HG02642 (cell line): ENCODE measurements at regions not wholly inside any gene's neighbourhood (a gene's known extent, or its start where the extent isn't known, plus 50 kb on each side); places are given as distances from the start of the nearest gene placed in this dataset.
A peak's percentile ranks its signal among the peaks of the same experiment; 100 is the strongest.

Experiments
- ATAC-seq: cut with Tn5 transposase; IDR thresholded peaks from one replicate; pipeline ENCODE4 v1.9.1; 2021; ENCODE audit warnings: mild to moderate bottlenecking; ENCODE audit not compliant: unreplicated experiment, poor library complexity

DNA sequence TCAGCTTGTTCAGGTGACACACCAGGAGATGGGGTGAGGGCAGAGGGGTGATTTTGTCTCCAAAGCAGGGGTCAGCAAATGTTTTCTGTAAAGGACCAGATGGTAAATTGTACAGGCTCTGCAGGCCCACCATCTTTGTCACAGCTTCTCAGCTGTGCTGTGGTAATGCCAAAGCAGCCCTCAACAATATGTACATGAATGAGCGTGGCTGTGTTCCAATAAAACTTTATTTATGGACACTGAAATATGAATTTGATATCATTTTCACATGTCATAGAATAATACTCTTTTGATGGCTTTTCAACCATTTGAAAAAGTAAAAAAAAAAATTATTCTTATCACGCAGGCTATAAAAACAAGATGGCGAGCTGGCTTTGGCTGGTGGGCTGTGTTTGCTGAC, 206.4 kb upstream of the RPL38 start:
- ATAC-seq: no peak

DNA sequence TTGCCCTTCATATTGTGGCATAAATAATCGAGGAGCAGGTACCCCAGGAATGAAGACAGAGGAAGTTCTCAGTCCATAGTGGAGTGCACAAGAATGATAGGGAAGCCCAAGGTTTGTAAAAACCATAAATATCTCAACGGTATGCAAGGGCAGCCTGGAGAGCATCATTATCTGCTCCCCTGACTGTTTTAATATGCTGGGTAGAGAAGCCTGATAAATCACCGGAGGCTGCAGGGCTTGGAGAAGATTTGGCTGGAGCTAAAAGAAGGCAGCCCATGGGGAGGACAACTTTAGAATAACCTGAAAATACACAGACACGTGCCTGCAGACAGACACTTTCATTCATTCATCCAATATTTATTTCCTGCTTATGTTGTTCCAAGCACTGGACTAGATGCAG, 205.2 kb upstream of the RPL38 start:
- no peak for ATAC-seq

DNA sequence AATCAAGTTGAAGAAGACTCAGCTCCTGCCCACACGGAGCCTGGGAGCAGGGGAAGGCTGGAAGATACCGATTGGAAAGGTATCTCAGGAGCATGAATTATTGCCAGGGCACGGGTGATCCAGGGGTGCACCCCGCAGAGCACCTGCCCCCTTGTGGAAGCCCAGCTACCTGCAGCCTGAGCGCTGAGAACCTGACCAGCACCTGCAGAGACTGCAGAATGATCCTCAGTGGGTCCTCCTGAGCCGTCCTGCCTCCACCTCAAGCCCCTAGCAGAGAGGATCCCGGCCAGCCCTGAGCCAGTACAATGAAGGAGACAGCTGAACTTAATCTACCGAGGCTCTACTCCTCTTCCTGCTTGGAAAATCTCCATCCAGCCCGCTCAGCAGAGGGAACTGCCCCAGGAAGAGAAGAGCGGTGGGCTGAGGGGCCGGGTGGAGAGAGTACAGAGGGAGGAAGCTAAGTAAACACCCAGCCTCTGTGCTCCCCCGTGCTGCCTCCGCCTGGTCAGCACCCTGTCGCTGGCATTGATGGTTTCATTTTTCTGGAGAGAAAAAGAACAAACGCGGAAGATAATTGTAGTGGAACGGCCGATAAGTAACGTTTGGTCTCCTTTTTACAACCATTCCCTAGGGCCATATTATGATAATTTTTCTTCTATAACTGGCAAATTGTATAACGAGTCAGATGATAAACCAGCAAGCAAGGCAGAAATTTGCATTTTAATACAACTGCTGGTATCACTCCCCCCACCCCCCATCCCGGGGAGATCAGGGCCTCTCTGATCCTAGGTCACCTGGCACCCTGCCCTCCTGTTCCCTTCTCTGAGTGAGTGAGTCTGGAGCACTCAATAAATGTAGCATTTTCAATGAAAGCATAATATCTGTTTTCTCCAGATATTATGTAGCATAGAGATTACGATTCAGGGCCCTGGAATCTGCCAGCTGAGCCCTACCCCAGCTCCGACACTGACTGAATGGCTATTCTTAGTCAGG, 204.5 kb upstream of the RPL38 start:
- peak; percentile 69 for ATAC-seq

- no peak for ATAC-seq
These were observed 202.3 kb upstream of the RPL38 start for GRCh38 chr17:74001145-74001544.

GRCh38 chr17:74002241-74002640, 201.2 kb upstream of the RPL38 start:
- no peak for ATAC-seq

GRCh38 chr17:74004056-74004455, 199.4 kb upstream of the RPL38 start:
- no peak for ATAC-seq

- ATAC-seq: no peak
These were observed 197.7 kb upstream of the RPL38 start for GRCh38 chr17:74005790-74006189.

- ATAC-seq: no peak
These were observed 197.1 kb upstream of the RPL38 start for GRCh38 chr17:74006371-74006770.

GRCh38 chr17:74008196-74008595, 195.3 kb upstream of the RPL38 start:
- ATAC-seq: no peak

- ATAC-seq: no peak
These were observed 194.3 kb upstream of the RPL38 start for GRCh38 chr17:74009056-74009625.

- ATAC-seq: no peak
These were observed 192.6 kb upstream of the RPL38 start for GRCh38 chr17:74010903-74011302.

- no peak for ATAC-seq
These were observed 191.5 kb upstream of the RPL38 start for GRCh38 chr17:74011966-74012365.

DNA sequence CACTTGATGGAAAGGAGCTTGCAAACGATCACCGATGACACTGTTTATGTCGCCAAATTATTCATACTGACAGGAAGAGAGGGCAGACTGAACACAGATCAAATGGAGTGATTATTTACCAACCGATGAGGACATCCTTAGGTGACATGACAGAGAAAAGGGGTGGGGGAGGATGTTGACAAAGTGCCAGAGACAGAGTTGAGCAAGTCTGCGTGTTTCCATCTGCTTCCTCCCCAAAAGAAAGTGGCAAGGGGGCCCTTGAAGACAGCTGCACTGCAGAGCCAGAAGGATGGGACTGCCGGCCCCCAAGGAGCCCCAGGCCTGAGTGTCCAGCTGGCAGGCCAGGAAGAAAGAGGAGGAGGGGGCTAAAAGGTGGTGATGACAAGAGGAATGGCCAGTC, 191.0 kb upstream of the RPL38 start:
- no peak for ATAC-seq

GRCh38 chr17:74015316-74015715, 188.2 kb upstream of the RPL38 start:
- ATAC-seq: no peak

DNA sequence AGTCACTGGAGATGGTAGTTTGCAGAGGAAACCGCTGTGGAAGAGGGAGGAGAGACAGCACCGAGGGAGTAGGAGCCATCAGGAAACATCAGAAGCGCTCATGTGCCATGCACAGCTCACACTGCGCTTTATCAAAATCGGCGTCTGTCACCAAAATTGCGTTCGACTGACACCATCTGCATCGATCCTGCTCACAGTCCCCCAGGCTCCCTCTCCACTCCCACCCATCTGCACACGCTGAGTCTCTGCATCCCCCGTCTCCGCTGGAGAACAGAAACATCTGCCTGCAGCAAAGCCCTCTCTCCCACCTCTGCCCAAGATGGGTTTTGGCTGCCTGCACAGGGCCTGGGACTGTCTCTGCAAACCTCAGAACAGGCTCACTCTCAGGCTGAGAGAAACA, 187.5 kb upstream of the RPL38 start:
- no peak for ATAC-seq

DNA sequence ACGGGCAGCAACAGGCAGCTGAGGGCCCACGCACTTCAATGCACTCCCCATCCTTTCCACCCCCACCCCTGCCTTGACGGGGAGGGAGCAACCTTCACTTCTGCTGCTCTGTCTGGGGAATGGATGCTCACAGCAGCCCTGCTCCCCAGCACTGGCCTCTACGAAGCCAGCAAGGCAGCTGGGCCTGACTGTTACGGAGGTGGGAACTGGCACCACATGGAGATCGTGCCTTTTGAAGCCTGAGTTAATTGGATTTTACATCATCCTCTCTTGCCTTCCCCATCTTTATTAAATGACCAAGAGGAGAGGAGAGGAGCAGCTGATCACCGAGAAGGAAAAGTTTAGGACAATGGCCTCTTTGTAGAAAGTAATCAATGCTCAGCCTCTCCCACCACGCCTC, 187.0 kb upstream of the RPL38 start:
- ATAC-seq: no peak

GRCh38 chr17:74017466-74017865, 186.0 kb upstream of the RPL38 start:
- ATAC-seq: no peak

- ATAC-seq: no peak
These were observed 185.4 kb upstream of the RPL38 start for GRCh38 chr17:74018115-74018514.

GRCh38 chr17:74019271-74019670, 184.2 kb upstream of the RPL38 start:
- ATAC-seq: no peak

- ATAC-seq: no peak
These were observed 183.6 kb upstream of the RPL38 start for GRCh38 chr17:74019860-74020259.

DNA sequence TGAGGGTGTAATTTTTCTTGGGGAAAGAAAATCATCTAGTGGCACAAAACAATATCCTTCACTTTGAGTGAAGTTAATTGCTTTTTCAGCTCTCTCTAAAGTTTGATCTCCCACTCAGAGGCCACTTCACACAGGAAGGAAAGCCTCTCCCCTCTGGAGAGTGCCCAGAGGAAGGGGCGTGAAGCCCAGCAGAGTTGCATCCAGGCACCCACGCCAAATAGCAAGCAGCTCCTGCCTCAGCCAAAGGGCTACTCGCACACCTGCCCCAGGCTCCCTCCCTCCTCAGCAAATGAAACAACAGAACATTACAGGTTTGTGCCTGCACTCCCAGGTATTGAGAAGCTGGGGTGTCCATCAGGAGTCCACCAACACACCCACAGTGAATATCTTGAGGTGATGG, 183.0 kb upstream of the RPL38 start:
- no peak for ATAC-seq
